Thyroid gland (tissue), 4 donors: ENCODE measurements at regions not wholly inside any gene's neighbourhood (a gene's known extent, or its start where the extent isn't known, plus 50 kb on each side); places are given as distances from the start of the nearest gene placed in this dataset.

Source experiments
- DNase-seq, 2 donors: peaks; one replicate each; pipeline ENCODE4 v3.0.0-alpha.2; 2019
- H3K27ac ChIP-seq, 3 donors: fragments of 200-600 bp; sonication (generic); 1 replicate in 2 of 3; 2 replicates in 1 of 3; pipeline ENCODE4 v1.5.1; 2016 to 2019; ENCODE audit warnings: mild to moderate bottlenecking in 1 of 3, moderate library complexity in 1 of 3
- H3K27me3 ChIP-seq: fragments of 200-600 bp; sonication (generic); one replicate; pipeline ENCODE4 v1.5.1; 2019
- H3K36me3 ChIP-seq, 2 donors: fragments of 200-600 bp; sonication (generic); one replicate each; pipeline ENCODE4 v1.5.1; 2016 to 2019
- H3K4me1 ChIP-seq, 2 donors: fragments of 200-600 bp; sonication (generic); one replicate each; pipeline ENCODE4 v1.5.1; 2017 to 2019
- H3K4me3 ChIP-seq, 3 donors: fragments of 200-600 bp; sonication (generic); replicated peaks in 1 of 3; 1 replicate in 2 of 3; 2 replicates in 1 of 3; pipeline ENCODE4 v1.5.1; 2016; ENCODE audit warnings: mild to moderate bottlenecking in 1 of 3
- H3K9me3 ChIP-seq: fragments of 200-600 bp; sonication (generic); one replicate; pipeline ENCODE4 v1.5.1; 2017
- POLR2A ChIP-seq, 2 donors: fragments of 450-650 bp; IDR thresholded peaks; one replicate each; pipeline ENCODE4 v1.6.1; 2017; ENCODE audit warnings: antibody characterized with exemption in 2 of 2, mild to moderate bottlenecking in 2 of 2, moderate library complexity in 1 of 2
- WGBS, 2 donors: methylation state at CpG; one replicate each; pipeline ENCODE4 v1.1.5; 2017; 5-methylcytosine and 5-hydroxymethylcytosine counted together
- intact Hi-C: fragments of 100-400 bp; cut with DNase I; formaldehyde crosslinking; loops from one replicate; pipeline ENCODE4 v1.15.1; 2023
- TF ChIP-seq, protein P1 (sequence below), 6 experiments: fragments of 200-600 bp in 3 of 6; fragments of 450-650 bp in 3 of 6; sonication (generic) in 3 of 6; IDR thresholded peaks; one replicate each; pipeline ENCODE4 v1.5.1; 2016 to 2019; ENCODE audit warnings: antibody characterized with exemption in 6 of 6, mild to moderate bottlenecking in 2 of 6, inconsistent platforms in 1 of 6, moderate library complexity in 1 of 6

DNA sequence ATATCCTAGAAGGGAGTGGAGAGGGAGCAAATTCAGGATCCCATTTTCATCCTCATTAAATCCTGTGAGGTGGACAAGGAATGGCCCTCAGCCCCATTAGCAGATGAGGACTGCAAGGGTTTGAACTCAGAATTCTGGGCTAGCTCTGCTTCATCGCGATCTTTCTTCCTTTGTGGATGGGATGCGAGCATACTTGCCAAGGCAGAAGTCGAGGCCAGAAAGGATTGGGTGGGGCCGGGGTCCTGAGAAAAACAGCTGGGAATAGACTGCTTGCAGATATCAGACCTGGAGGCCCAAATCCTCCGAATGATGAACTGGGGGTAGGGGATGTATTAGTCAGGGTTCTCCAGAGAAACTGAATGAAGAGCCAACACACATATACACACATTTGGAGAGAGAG lies 179.0 kb downstream of the CHST1 start:
- DNase-seq: no peak
- Histone ChIP-seq H3K4me3 (no peak overlapping the region), H3K27ac (no peak overlapping the region), H3K36me3 (no peaks in the 10 kb centered on the region), H3K4me1 (no peaks in the 10 kb centered on the region), H3K27me3 (no peaks in the 10 kb centered on the region), H3K9me3 (no peaks in the 10 kb centered on the region)
- no peak for TF ChIP-seq POLR2A (IDR thresholded peaks at IDR 0.05)
- TF ChIP-seq, protein P1, sequence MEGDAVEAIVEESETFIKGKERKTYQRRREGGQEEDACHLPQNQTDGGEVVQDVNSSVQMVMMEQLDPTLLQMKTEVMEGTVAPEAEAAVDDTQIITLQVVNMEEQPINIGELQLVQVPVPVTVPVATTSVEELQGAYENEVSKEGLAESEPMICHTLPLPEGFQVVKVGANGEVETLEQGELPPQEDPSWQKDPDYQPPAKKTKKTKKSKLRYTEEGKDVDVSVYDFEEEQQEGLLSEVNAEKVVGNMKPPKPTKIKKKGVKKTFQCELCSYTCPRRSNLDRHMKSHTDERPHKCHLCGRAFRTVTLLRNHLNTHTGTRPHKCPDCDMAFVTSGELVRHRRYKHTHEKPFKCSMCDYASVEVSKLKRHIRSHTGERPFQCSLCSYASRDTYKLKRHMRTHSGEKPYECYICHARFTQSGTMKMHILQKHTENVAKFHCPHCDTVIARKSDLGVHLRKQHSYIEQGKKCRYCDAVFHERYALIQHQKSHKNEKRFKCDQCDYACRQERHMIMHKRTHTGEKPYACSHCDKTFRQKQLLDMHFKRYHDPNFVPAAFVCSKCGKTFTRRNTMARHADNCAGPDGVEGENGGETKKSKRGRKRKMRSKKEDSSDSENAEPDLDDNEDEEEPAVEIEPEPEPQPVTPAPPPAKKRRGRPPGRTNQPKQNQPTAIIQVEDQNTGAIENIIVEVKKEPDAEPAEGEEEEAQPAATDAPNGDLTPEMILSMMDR (IDR thresholded peaks at IDR 0.05): no peak
- intact Hi-C loops: no loop called here
- 91 to 94% methylated on average over 6 of the region's 6 CpGs for WGBS, 2 donors

DNA sequence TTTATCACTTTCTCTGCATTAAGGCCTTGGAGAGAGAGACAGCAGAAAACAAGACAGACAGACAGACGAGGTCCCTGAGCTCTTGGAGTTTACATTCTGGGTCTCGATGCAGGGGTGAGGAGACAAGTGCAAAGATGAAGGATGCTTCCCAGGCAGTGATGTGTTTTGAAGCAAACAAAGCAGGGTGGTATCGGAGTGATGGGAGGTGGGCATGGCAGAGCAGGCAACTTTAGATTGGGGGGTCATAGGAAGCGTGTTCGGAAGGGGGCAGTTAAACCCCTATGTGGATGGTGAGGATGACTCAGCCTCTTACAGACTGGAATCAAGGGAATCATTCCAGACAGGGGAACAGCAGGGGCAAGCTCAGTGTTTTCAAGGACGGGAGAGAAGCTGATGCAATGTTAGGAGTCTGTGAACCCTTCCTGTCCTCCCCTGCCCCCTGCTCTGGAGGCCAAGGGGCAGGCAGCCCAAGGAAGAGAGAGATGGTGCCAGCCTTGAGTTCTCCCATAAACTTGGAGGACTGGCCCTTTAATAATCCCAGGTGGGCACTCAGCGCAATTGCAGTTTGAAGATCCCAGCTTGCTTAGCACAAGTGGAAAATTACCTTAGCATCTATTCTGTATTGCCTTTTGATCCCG lies 180.2 kb downstream of the CHST1 start:
- Histone ChIP-seq H3K9me3 (no peaks in the 10 kb centered on the region), H3K27ac (no peak overlapping the region), H3K4me1 (no peaks in the 10 kb centered on the region), H3K27me3 (no peaks in the 10 kb centered on the region), H3K36me3 (no peaks in the 10 kb centered on the region), H3K4me3 (no peak overlapping the region)
- intact Hi-C loops: no loop called here
- 79% methylated on average over 8 of the region's 8 CpGs for WGBS, 2 donors
- TF ChIP-seq, protein P1 (IDR thresholded peaks at IDR 0.05): no peak
- TF ChIP-seq POLR2A (IDR thresholded peaks at IDR 0.05): no peak
- no peak for DNase-seq

DNA sequence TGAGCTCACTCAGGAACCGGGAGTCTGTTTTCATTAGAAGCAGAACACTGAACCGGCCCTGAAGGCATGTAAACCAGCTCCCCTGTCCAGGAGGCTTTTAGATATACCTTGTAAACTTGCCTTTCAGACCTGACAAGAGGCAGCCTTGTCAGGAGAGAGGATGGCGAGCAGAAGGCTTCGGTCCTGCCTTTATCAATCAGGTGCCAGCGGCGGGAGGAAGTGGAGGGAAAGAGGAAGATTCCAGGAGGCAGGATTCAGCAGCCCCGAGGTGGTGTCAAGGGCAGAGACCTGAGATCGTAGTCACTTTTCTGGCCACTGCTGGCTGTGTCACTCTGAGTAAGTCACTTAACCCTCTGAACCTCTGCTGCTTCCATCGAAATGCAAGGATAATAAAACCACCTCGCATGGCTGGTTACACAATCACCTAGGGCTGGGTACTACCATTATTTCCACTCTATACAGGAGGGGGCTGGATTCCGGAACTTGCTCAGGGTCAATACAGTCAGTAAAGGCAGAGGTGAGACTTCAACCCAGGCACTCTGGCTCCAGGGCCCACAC lies 181.0 kb downstream of the CHST1 start:
- WGBS, 2 donors: 39 to 46% methylated on average over 11 of the region's 11 CpGs
- Histone ChIP-seq H3K4me3 (no peak overlapping the region), H3K27ac (no peak overlapping the region), H3K36me3 (no peaks in the 10 kb centered on the region), H3K4me1 (no peaks in the 10 kb centered on the region), H3K9me3 (no peaks in the 10 kb centered on the region), H3K27me3 (no peaks in the 10 kb centered on the region)
- no peak for TF ChIP-seq POLR2A (IDR thresholded peaks at IDR 0.05)
- TF ChIP-seq, protein P1 (IDR thresholded peaks at IDR 0.05): no peak
- DNase-seq: no peak
- intact Hi-C loops: no loop called here

DNA sequence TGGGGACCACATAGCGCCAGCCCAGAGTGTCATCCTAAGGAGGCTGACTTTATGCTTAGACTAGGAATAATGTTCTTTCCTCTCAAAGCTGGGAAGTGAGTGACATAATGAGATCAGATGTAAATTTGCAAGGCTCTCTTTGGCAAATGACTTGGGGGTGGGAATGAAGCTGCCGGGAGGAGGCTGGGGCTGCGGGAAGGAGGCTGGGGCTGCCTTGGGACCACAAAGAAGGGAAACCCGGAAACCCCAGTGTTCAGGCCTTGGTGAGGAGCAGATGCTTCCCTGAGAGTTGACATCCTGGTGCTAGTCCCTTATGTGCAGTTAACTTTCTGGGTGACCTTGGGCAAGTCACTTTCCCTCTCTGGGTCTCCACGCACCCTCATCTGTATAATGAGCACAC lies 182.0 kb downstream of the CHST1 start:
- no peak for DNase-seq
- TF ChIP-seq, protein P1 (IDR thresholded peaks at IDR 0.05): no peak
- TF ChIP-seq POLR2A (IDR thresholded peaks at IDR 0.05): no peak
- H3K36me3 ChIP-seq: no peaks in the 10 kb centered on the region
- no peaks in the 10 kb centered on the region for H3K9me3 ChIP-seq
- intact Hi-C loops: no loop called here
- no peaks in the 10 kb centered on the region for H3K4me1 ChIP-seq
- WGBS, 2 donors: 90 to 92% methylated on average over 5 of the region's 5 CpGs
- no peak overlapping the region for H3K4me3 ChIP-seq
- no peak overlapping the region for H3K27ac ChIP-seq
- no peaks in the 10 kb centered on the region for H3K27me3 ChIP-seq

DNA sequence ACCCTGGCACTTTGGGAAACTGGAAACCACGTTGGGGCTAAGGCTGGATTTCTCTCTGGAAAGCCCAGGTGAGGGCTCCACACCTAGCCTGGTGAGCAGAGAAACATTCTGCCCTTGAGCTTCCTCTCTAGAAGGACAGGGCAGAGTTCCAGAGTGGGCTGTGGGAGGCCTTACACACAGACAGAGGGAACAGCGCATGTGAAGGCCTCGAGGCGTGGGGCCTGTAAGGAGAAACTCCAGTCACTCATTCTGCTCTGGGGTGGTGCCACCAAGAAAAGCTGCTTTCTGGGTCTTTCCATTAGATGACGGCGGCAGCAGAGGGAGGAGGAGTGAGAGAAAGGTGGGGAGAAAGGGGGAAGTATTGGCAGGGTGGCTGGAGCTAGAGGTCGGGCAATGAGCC lies 183.1 kb downstream of the CHST1 start:
- intact Hi-C loops: no loop called here
- TF ChIP-seq, protein P1 (IDR thresholded peaks at IDR 0.05): no peak
- TF ChIP-seq POLR2A (IDR thresholded peaks at IDR 0.05): no peak
- WGBS, 2 donors: 80 to 86% methylated on average over 7 of the region's 7 CpGs
- no peaks in the 10 kb centered on the region for H3K4me1 ChIP-seq
- no peak overlapping the region for H3K27ac ChIP-seq
- no peak overlapping the region for H3K4me3 ChIP-seq
- no peaks in the 10 kb centered on the region for H3K9me3 ChIP-seq
- DNase-seq: no peak
- no peaks in the 10 kb centered on the region for H3K27me3 ChIP-seq
- H3K36me3 ChIP-seq: no peaks in the 10 kb centered on the region
